ENCODE measurements at regions not wholly inside any gene's neighbourhood (a gene's known extent, or its start where the extent isn't known, plus 50 kb on each side); places are given as distances from the start of the nearest gene placed in this dataset.

GRCh38 chr20:58109126-58109880 is 119.2 kb downstream of the ANKRD60 start:
- DNase-seq = no peak

DNA sequence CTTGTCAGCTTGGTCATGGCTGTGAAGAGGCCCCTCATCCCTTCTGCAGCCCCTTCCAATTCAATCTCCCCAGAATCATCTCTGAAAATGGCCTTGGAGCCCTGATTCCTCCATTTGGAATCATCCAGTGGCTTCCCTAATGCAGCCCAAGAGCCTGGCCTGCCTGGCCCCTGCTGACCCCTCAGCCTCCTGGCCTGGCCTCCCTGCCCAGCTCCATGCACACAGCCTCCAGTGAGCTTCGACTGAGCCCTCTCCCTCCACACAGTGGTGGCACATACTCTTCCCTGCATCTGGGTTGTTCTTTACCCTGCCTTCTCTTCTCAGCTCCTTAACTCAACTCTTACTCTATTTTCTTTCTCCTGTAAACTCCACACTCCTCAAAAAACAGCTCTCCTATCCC is 120.9 kb downstream of the ANKRD60 start:
- no peak for DNase-seq

GRCh38 chr20:58106143-58106750 is 122.2 kb downstream of the ANKRD60 start:
- no peak for DNase-seq

DNA sequence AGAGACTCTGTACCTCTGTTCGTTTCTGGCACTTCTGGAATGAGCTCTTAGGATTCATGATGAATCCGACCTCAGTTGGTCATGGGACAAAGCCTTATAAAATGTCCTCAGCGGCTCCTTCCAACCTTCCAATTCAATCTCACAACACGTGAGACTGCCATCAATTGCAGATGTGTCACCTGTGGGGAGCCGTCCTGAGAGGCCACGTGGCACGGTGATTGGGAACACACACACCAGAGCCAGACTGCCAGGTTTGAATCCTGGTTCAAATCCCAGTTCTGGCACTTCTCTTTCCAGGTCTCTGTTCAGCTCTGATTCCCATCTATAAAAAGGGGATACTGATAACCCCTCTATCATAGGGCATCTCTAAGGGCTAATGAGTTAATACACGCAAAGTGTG is 124.5 kb downstream of the ANKRD60 start:
- no peak for DNase-seq

DNA sequence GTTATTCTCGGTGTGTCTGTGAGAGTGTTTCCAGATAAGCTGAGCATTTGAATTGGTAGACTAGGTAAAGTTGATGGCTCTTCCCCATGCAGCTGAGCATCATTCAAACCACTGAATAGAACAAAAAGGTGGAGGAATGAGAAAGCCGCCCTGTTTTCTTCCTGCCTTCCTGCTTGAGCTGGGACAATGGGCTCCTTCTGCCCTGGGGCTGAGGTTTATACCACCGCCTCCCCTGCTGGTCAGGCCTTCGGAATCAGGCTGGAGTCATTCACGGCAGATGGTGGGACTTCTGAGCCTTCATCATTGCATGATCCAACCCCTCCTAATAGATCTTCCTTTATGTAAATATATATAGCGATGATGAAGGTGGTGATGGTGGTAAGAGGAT is 124.9 kb downstream of the ANKRD60 start:
- DNase-seq = no peak

GRCh38 chr20:58102744-58103516 is 125.5 kb downstream of the ANKRD60 start:
- DNase-seq = no peak

GRCh38 chr20:58102261-58102660 is 126.2 kb downstream of the ANKRD60 start:
- DNase-seq = no peak

DNA sequence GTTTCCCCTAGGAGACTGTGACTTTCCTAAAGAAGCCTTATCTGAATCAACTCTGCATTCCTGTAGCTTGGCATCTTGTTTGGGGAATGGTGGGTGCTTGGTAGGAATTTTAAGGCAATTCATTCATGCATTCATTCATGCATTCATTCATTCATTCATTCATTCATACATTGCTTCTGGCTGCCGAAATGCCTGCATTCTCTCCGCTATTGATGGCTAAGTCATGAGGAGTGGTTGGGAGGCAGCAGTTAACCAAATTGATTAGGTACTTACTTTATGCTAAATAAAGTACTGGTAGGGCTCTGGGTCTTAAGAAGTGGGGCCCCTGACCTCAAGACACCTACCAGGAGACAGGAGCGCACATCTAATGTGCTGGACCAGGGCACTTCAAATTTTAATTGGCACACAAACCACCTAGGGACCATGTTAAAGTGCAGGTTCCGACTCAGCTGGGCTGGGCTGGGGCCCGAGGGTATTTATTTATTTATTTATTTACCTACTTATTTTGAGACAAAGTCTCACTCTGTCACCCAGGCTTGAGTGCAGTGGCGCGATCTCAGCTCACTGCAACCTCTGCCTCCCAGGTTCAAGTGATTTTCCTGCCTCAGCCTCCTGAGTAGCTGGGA is 127.6 kb downstream of the ANKRD60 start:
- DNase-seq = no peak

- no peak for DNase-seq
Measured at GRCh38 chr20:58099956-58100730, 128.3 kb downstream of the ANKRD60 start.

DNA sequence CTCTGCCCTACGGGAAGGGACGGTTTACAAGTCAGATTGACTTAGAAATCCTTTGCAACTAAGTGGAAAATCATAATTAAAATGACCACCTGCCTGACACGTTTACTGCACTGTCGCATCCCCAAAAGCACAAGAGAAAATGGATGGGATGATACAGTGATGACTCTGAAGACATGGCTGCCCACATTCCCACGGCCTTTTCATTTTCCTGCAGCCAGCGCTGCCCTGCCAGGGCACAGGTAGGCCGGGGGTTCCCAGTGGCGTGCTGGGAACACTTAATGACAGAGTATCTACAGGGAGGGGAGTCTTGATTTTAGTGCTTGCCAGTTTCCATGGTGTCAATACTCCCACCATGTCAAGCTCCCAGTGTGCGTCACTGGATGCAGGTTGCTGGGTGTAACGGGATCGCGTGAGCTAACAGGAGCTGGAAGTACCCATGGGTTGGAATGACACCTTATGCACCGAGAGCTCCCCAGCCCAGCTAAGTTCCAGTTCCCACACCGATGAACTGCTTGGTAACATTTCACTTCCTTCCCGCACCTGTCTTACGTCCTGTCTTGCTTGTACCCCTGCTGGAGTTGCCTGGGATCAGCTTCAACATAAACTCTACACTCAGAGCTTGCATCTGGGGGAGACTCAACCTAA is 129.0 kb downstream of the ANKRD60 start:
- no peak for DNase-seq

GRCh38 chr20:58098571-58098970 is 129.9 kb downstream of the ANKRD60 start:
- no peak for DNase-seq

GRCh38 chr20:58097943-58098342 is 130.5 kb downstream of the ANKRD60 start:
- no peak for DNase-seq

DNA sequence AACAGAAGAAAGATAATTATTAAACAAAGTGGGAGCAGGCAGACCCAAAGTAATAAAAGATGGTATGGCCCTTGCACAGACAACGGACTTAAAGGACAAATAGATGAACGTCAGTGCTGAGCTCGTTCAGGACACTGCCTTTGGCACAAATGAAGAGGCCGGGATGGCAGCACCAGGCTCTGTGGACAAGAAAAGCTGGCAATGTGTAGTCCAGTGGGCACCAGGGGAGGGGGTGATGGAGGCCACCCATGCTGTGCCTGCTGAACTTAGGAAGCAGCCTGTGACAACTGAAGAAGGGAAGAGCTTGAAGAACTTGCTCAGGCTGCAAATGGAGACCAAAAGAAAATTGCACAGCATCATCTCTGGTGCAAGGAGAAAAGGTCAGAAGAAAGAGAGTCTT is 131.0 kb downstream of the ANKRD60 start:
- DNase-seq = no peak

DNA sequence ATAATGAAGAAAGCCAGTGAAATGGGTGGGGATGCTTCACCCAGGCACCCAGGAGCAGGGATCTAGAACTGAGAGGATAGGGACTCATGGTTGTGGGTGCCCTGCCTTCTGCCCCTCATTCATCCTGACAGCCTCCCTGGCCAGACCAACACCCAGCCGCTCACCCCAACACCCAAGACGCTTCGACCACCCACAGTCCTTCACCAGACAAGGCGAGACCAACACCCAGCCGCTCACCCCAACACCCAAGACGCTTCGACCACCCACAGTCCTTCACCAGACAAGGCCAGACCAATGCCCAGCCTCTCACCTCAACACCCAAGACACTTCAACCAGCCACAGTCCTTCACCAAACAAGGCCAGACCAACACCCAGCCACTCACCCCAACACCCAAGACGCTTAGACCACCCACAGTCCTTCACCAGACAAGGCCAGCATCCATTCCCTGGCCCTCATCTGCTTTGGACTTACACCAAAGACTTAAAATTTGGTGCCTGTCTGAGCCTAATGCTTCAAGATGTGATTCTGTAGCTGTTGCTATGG is 131.5 kb downstream of the ANKRD60 start:
- no peak for DNase-seq

- DNase-seq = no peak
Measured at GRCh38 chr20:58094698-58095097, 133.8 kb downstream of the ANKRD60 start.

DNA sequence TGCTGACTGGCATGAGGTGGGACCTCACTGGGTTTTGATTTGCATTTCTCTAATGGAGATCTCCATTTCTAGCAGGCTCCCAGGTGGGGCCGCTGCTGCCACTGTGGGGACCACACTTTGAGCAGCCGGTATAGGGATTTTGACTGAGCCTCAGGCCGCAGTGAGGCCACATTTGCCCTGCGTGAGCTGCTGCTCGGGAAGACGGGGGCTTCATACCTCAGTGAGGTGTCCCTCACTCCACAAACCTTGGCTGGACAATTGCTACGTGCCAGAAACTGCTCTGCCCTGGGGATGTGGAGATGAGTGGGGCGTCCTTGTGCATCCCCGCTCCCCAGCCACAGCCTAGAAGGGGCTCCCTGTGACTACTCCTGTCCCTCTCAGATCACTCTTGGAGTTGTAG is 134.3 kb downstream of the ANKRD60 start:
- no peak for DNase-seq

DNA sequence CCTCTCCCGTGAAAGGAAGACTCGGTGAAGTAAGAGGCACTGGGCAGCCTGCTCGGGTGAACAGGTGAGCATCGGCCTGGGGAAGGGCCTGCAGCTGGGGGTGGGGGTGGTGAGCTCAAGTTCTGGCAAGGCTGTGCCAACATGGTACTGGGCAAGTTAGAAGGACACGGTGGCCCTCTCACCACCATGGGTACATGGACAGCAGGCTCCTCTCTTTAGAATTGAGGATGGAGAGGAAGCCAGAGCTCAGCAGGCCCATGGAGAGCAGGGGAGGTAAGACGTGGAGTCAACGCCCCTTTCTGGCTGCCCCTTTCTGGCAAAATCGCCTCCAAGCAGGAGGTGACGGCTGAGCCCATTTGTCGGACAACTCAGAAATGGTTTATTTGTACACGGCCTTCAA is 135.6 kb downstream of the ANKRD60 start:
- no peak for DNase-seq

- DNase-seq = no peak
Measured at GRCh38 chr20:58092353-58092752, 136.1 kb downstream of the ANKRD60 start.

GRCh38 chr20:58091810-58092209 is 136.6 kb downstream of the ANKRD60 start:
- no peak for DNase-seq

DNA sequence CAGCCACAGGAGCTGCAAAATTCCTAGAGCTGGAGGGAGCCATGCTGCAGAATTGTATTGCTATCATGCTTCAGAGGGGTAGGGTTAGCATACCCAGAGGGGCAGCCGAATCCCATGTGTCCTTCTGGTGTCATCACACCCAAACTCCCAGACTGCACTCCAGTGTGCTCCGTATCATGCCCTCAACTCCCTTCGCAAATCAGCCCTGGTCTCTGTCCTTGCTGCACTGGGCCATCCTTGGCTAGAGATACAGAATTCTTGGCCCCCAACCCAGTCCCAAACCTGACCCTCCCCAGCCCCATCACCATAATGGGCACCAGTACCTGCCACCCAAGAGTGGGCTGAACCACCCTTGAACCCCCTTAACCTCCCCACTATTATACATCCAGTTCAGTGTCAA is 138.3 kb downstream of the ANKRD60 start:
- DNase-seq = no peak

DNA sequence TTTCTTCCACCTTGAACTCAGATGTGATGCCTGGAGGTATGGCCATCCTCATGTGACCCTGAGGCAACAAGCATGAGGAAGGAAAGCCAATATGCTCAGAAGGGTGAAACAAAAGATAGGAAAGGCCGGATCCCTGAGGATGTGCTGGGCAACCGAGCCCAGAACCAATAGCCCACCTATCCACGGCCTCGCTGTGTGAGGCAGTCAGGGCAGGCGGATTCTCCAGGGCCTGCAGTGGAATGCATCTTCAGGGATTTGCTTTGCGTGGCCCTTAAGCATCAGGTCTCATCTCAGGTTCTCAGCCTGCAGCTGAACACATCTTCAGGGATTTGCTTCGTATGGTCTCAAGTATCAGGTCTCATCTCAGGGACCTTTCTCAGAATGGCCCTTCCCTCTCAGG is 139.8 kb downstream of the ANKRD60 start:
- no peak for DNase-seq

- no peak for DNase-seq
Measured at GRCh38 chr20:58088105-58088504, 140.3 kb downstream of the ANKRD60 start.
